ENCODE measurements at regions not wholly inside any gene's neighbourhood (a gene's known extent, or its start where the extent isn't known, plus 50 kb on each side); places are given as distances from the start of the nearest gene placed in this dataset.

GRCh38 chr4:153988492-153989363 lies 199.8 kb upstream of the SFRP2 start:
- peak; percentile 68 for DNase-seq (ENCODE audit: low read depth)

DNA sequence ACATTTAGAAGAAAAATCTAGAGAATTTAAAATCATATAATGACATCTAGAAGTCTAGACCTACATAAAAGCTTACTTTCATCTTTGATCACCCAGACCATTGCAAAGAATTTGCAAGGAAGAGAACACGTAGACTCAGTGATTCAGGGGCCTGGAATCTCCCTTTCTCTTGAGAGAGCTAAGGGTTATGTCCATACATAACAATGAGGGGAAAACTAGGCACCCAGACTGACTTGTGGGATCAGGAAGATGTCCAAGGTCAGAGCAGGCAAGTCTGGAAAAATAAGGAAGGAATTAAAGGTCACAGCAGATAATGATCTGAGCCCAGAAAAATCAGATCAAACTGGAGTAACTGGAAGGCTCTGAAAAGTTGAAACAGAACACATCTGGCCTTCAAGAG lies 198.4 kb upstream of the SFRP2 start:
- peak; percentile 90 for DNase-seq (ENCODE audit: low read depth)

DNA sequence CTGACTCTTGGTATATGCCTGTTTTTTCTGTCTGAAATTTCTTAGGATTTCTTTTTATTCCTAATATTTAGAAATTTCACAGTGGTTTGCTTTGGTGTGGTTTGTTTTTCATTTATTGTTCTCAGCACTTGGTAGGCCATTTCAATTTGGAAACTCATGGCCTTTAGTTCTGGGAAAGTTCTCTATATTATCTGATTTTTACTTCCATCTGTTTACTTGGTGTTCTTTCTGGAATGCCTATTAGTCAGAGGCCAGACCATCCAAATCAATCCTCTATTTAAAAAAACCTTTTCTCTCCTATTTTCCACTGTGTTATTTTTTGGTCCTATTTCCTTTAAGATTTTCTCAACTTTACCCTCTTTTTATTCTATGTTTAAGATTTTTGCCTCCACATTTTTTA lies 188.1 kb upstream of the SFRP2 start:
- DNase-seq (ENCODE audit: low read depth), result no peak

- no peak for DNase-seq (ENCODE audit: low read depth)
These were observed 185.6 kb upstream of the SFRP2 start for GRCh38 chr4:153974452-153974851.

DNA sequence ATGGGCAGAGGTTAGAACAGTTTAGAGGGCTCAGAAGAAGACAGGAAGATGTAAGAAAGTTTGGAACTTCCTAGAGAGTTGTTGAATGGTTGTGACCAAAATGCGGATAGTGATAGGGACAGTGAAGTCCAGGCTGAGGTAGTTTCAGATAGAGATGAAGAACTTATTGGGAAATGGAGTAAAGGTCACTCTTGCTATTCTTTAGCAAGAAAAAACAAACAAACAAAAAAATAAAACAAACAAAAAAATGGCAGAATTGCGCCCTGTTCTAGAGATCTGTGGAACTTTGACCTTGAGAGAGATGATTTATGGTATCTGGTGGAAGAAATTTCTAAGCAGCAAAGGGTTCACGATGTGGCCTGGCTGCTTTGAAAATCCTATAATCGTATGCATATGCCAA lies 185.1 kb upstream of the SFRP2 start:
- no peak for DNase-seq (ENCODE audit: low read depth)

DNA sequence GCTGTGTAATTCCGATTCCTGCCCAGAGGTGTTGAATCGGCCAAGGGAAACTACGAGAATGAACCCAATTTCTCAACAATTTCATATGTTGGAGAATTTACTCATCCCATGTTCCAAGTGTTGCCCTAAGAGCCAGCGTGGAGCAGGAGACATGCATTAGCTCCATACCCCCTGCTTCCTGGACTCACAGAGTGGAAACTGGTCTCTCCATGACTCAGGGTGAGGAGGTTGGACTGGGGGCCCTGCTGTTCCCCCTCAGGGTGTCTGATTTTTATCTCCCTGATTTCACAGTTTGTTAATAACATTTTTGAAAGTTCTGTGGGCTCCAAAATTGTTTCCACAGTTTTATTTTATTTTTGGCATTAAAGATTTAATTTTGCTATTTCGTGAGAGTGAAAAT lies 183.0 kb upstream of the SFRP2 start:
- peak; percentile 30 for DNase-seq (ENCODE audit: low read depth)

GRCh38 chr4:153970169-153970568 lies 181.3 kb upstream of the SFRP2 start:
- no peak for DNase-seq (ENCODE audit: low read depth)

- DNase-seq (ENCODE audit: low read depth), result no peak
These were observed 180.7 kb upstream of the SFRP2 start for GRCh38 chr4:153969542-153969941.

DNA sequence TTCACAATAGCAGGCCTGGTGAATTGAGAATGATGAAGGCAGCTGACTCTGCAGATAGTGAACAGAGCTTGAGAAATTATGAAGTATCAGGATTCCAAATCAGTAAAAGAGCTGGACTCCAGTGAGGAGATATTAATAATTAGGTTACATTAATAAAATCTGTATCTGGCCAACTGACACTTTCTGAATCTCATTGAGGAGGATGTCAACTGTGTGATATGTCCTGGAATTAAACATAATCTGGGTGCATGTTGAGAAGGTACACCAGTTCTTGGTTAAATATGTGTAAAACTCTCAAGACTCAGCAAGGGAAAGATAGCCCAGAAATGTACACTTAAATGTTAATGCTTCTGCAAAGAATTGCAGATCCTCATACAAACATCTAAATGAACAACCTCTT lies 177.8 kb upstream of the SFRP2 start:
- DNase-seq (ENCODE audit: low read depth), result no peak

- no peak for DNase-seq (ENCODE audit: low read depth)
These were observed 174.3 kb upstream of the SFRP2 start for GRCh38 chr4:153963216-153963615.

- DNase-seq (ENCODE audit: low read depth), result peak; percentile 19
These were observed 173.6 kb upstream of the SFRP2 start for GRCh38 chr4:153962311-153963039.

DNA sequence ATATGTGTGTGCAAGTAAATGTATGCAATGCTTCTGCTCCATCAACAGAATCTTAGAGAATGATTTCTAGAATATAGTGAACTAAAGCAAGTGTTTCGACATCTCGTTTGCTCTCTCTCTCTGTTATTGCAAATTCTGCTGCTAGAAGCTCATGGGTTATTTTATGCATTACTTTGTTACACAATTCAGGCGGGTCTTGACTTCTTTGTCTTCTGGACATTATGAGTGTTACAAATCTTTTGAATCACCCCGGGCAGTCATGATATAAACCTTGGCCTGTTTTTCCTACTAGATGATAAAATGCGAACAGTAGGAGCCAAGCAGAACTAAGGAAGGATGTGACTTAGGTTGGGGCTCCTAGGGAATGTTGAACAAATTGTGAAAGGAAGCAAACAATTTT lies 166.4 kb upstream of the SFRP2 start:
- no peak for DNase-seq (ENCODE audit: low read depth)

DNA sequence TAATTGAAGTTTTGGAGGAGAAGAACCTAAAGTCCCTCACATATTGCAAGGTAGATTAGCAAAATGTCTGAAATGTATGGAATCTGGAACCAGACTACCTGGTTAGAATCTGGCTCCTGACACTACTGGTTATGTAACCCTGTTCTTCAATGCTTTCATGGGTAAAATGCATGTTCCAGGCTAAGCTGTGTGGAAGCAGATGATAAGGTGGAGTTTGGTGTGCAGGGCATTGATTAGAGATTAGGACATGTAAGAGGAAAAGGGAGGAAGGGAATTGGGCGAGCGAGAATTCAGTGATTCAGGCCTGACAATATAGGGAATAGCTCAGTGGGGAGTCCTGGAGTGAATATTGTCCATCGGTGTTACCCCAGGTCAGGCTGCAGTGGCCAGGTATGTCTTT lies 165.8 kb upstream of the SFRP2 start:
- no peak for DNase-seq (ENCODE audit: low read depth)

- no peak for DNase-seq (ENCODE audit: low read depth)
These were observed 161.5 kb upstream of the SFRP2 start for GRCh38 chr4:153950100-153950979.

DNA sequence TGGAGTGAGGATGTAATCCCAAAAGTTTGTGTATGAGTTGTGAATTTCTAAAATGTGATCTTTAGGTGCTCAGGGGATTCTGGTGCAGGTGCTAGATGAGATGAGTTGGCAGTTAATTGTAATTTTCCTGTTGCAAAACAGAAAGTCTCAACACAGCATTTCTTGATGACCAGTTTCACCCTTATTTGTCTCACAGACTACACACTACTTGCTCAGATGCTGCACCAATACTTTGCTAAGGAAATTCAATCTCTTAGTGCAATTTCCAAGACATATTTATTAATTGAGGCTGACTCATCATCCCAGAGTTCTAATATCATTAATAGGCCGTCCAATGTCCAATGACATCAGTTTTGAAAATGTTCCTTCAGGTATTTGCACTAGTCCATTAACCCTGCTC lies 159.2 kb upstream of the SFRP2 start:
- DNase-seq (ENCODE audit: low read depth), result no peak

DNA sequence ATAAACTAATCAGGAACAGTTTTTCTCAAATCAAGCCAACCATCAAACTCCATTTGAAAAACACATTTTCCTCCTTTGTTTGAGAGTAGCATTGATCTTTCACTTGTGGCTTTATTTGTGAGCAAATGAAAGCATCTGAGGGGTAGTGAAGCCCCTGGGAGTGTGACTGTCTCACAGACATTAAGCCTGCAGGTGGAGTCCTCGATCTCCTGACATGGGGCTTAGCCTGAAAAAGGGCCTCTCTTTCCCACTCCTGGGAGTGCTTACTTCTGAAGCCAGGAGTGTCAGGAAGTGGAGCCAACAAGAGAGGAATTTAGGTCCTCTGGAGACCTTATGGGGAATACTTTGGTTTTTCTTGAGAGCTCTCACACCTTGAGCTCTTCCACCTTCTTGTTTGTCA lies 158.2 kb upstream of the SFRP2 start:
- DNase-seq (ENCODE audit: low read depth), result no peak

DNA sequence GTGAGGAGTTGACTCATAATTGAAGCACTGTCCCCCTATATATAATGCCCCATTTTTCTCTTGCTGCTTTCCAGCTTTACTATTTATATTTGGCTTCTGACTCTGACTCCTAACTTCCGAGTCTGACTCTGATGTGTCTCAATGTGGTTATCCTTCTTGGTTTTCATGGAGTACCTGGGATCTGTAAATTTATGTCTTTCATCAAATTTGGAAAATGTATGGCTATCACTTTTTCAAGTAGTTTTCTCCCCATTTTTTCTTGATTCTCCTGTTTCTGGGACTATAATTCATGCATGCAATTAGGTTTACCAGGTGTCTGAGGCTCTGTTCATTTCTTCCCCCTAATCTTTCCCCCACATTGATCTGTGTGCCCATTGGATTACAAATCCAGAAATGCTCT lies 156.8 kb upstream of the SFRP2 start:
- no peak for DNase-seq (ENCODE audit: low read depth)

DNA sequence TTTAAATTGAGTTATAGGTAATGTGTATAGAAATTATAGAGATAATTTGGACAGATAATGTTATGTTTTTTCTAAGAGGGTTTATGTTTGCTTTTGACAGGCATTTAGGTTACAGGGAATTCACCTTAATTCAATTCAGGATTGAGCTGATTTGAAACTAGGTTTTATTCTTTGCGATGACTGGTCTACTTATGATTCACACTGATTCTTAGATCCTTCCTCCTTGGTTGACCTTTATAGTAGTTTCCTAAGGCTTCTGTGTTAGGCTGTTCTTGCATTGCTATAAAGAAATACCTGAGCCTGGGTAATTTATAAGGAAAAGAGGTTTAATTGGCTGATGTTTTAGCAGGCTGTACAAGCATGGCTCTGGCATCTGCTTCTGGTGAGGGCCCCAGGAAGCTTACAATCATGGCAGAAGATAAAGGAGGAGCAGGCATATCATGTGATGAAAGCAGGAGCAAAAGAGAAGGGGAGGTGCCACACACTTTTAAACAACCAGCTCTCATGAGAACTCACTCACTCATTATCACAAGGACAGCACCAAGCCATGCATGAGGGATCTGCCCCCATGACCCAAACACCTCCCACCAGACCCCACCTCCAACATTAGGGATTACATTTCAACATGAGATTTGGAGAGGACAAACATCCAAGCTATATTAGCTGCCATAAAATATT lies 155.0 kb upstream of the SFRP2 start:
- DNase-seq (ENCODE audit: low read depth), result no peak

DNA sequence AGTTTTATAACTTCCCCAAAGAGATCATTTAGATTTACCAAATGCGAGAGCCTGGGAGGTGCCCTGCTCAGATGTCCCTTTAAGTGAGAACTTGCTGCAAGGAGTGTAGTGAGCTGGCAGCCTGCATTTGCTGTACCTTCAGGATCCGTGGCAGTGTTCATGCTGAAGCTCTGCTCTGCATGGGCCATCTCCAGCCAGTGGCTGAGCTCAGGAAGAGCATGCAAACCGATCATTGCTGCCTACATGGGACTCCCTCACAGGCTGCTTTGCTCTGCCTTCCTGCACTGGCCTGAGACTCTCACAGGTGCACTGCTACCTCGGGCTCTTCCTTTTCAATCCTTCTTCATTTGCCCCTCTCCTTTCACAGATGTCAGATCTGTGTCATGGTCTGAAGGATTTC lies 152.0 kb upstream of the SFRP2 start:
- no peak for DNase-seq (ENCODE audit: low read depth)

GRCh38 chr4:153939570-153939969 lies 150.7 kb upstream of the SFRP2 start:
- no peak for DNase-seq (ENCODE audit: low read depth)

GRCh38 chr4:153938994-153939393 lies 150.1 kb upstream of the SFRP2 start:
- no peak for DNase-seq (ENCODE audit: low read depth)

- no peak for DNase-seq (ENCODE audit: low read depth)
These were observed 148.4 kb upstream of the SFRP2 start for GRCh38 chr4:153937289-153937688.

All from EH (cell line).